Osteoblast (primary cell): ENCODE measurements at regions not wholly inside any gene's neighbourhood (a gene's known extent, or its start where the extent isn't known, plus 50 kb on each side); places are given as distances from the start of the nearest gene placed in this dataset.
A peak's percentile ranks its signal among the peaks of the same experiment; 100 is the strongest.

Source experiments
- DNase-seq: peaks from one replicate; pipeline ENCODE4 v3.0.0; 2011; ENCODE audit warnings: low spot score, mixed read lengths; ENCODE audit not compliant: insufficient read length; ENCODE audit errors: missing footprints
- H2AFZ ChIP-seq: 2 replicates; pipeline ENCODE4 v1.6.0; 2011; ENCODE audit warnings: mild to moderate bottlenecking, low read length
- H3K27ac ChIP-seq: 2 replicates; pipeline ENCODE4 v1.5.1; 2011; ENCODE audit warnings: mild to moderate bottlenecking, low read depth, low read length, moderate library complexity
- H3K27me3 ChIP-seq: 2 replicates; pipeline ENCODE4 v1.6.0; 2012; ENCODE audit warnings: mild to moderate bottlenecking, control low read depth, inconsistent platforms, low read length, moderate library complexity; ENCODE audit not compliant: insufficient read depth
- H3K36me3 ChIP-seq: 2 replicates; pipeline ENCODE4 v1.5.1; 2011; ENCODE audit warnings: mild to moderate bottlenecking, low read length, control low read depth, moderate library complexity; ENCODE audit not compliant: insufficient read depth
- H3K4me1 ChIP-seq: 2 replicates; pipeline ENCODE4 v1.5.1; 2011; ENCODE audit warnings: mild to moderate bottlenecking, low read length, control low read depth, moderate library complexity; ENCODE audit not compliant: insufficient read depth
- H3K4me2 ChIP-seq: 2 replicates; pipeline ENCODE4 v1.6.0; 2011; ENCODE audit warnings: mild to moderate bottlenecking, low read length; ENCODE audit not compliant: insufficient read depth
- H3K4me3 ChIP-seq: fragments of 200-600 bp; sonication (generic); 3 replicates; pipeline ENCODE4 v1.5.1; 2012; ENCODE audit warnings: mild to moderate bottlenecking, low read length, inconsistent platforms; ENCODE audit not compliant: insufficient read depth
- H3K79me2 ChIP-seq: 2 replicates; pipeline ENCODE4 v1.6.0; 2012; ENCODE audit warnings: mild to moderate bottlenecking, low read length, control low read depth, inconsistent platforms; ENCODE audit not compliant: insufficient read depth
- H3K9me3 ChIP-seq: 2 replicates; pipeline ENCODE4 v1.5.1; 2011; ENCODE audit warnings: low read depth, low read length, control low read depth
- H4K20me1 ChIP-seq: 2 replicates; pipeline ENCODE4 v1.6.0; 2012; ENCODE audit warnings: mild to moderate bottlenecking, low read length, control low read depth; ENCODE audit not compliant: insufficient read depth
- TF ChIP-seq, protein P1 (sequence below): IDR thresholded peaks from 2 replicates; pipeline ENCODE4 v1.5.1; 2011; ENCODE audit warnings: mild to moderate bottlenecking, low read depth, low read length, moderate library complexity; ENCODE audit errors: extremely low read depth

DNA sequence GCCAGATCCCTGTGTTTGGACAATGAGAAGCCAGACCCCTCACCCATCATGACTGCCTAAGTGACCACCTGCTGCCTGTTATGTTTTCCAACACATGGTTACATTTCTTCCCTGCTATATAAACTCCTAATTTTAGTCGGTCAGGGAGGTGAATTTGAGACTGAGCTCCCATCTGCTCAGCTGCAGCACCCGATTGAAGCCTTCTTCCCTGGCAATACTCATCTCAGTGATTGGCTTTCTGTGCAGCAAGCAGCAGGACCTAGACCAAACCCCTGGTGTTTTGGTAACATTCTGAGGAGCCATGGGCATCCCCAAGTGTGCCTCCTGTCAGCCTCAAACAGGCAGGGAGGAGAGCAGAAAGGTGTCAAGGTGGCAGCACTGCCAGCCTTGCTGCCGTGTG is 141.2 kb downstream of the CD8B2 start:
- no peaks in the 10 kb centered on the region for H3K79me2 ChIP-seq
- no peaks in the 10 kb centered on the region for H3K27me3 ChIP-seq
- H3K9me3 ChIP-seq, result no peaks in the 10 kb centered on the region
- no peak overlapping the region for H3K4me2 ChIP-seq
- H4K20me1 ChIP-seq, result no peaks in the 10 kb centered on the region
- H3K4me1 ChIP-seq, result no peaks in the 10 kb centered on the region
- H3K27ac ChIP-seq, result no peak overlapping the region
- TF ChIP-seq, protein P1, sequence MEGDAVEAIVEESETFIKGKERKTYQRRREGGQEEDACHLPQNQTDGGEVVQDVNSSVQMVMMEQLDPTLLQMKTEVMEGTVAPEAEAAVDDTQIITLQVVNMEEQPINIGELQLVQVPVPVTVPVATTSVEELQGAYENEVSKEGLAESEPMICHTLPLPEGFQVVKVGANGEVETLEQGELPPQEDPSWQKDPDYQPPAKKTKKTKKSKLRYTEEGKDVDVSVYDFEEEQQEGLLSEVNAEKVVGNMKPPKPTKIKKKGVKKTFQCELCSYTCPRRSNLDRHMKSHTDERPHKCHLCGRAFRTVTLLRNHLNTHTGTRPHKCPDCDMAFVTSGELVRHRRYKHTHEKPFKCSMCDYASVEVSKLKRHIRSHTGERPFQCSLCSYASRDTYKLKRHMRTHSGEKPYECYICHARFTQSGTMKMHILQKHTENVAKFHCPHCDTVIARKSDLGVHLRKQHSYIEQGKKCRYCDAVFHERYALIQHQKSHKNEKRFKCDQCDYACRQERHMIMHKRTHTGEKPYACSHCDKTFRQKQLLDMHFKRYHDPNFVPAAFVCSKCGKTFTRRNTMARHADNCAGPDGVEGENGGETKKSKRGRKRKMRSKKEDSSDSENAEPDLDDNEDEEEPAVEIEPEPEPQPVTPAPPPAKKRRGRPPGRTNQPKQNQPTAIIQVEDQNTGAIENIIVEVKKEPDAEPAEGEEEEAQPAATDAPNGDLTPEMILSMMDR, result no peak
- no peak for DNase-seq
- H3K4me3 ChIP-seq, result no peak overlapping the region
- no peaks in the 10 kb centered on the region for H3K36me3 ChIP-seq
- H2AFZ ChIP-seq, result no peak overlapping the region

DNA sequence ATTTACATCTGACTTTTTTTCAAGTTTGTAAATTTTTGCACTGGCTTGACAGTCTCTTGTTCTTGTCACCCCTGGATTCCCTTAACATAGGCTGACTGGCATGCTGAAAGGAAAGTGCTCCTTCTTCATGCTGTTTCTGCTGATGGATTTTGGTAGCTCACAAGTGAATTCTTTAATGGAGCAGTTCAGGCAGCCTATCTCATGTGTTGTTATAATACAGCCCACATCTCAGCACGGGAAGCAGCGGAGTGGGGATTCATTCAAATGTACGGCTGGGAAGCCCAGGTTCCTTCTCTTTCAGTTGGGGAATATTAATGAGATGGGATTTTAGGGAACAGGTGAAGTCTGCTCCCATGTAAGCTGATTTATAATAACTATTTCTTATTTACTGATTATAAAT is 142.8 kb downstream of the CD8B2 start:
- H3K27ac ChIP-seq, result no peak overlapping the region
- no peak for DNase-seq
- TF ChIP-seq, protein P1, result no peak

DNA sequence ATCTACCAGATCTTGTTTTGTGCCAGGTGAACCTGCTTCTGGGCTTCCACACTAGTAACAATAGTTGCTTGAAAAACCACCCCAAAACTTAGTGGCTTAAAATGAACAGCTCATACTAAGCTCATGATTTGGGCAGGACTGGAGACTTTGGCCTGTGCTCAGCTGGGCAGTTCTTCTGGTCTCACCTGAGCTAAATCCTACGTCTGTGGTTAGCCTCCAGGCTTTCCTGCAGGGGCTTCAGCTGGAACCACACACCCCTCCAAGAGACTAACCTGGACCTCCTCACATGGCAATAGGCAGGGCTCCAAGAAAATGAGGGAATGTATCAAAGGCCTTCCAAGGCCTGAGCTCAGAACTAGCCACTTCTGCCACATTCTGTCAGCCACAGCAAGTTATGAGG is 144.1 kb downstream of the CD8B2 start:
- Histone ChIP-seq H3K27ac (no peak overlapping the region), H3K4me2 (no peak overlapping the region), H3K79me2 (no peaks in the 10 kb centered on the region), H4K20me1 (no peaks in the 10 kb centered on the region), H2AFZ (no peak overlapping the region), H3K36me3 (no peaks in the 10 kb centered on the region), H3K27me3 (no peaks in the 10 kb centered on the region), H3K4me3 (no peak overlapping the region), H3K4me1 (no peaks in the 10 kb centered on the region), H3K9me3 (no peaks in the 10 kb centered on the region)
- DNase-seq, result no peak
- TF ChIP-seq, protein P1, result no peak

More for the DNA sequence above, 142.8 kb downstream of the CD8B2 start:
- Histone ChIP-seq H3K4me1 (no peaks in the 10 kb centered on the region), H3K4me3 (no peak overlapping the region), H3K27me3 (no peaks in the 10 kb centered on the region), H3K9me3 (no peaks in the 10 kb centered on the region), H4K20me1 (no peaks in the 10 kb centered on the region), H3K4me2 (no peak overlapping the region), H3K79me2 (no peaks in the 10 kb centered on the region), H2AFZ (no peak overlapping the region), H3K36me3 (no peaks in the 10 kb centered on the region)

DNA sequence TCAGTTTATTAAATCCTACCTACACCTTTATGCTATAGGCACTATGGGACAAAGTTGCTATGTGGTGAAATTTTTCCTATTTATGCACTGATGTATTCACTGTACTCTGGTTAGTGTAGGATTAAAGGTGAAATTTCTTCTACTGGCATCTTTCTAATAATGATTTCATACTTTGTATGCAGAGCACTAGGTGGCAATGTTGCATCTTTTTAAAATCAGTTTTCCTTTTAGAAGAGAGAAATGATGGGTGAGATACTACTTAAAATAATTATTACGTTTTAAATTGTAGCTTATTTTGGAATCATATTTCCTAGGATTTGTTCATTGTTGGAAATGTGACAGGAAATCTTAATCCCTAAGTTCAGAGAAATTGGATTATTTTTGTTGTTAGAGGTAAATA is 150.9 kb downstream of the CD8B2 start:
- H3K36me3 ChIP-seq, result no peaks in the 10 kb centered on the region
- no peak overlapping the region for H3K4me2 ChIP-seq
- no peaks in the 10 kb centered on the region for H3K4me1 ChIP-seq
- no peaks in the 10 kb centered on the region for H3K27me3 ChIP-seq
- no peaks in the 10 kb centered on the region for H3K9me3 ChIP-seq
- DNase-seq, result peak; percentile 48
- no peaks in the 10 kb centered on the region for H3K79me2 ChIP-seq
- no peak overlapping the region for H2AFZ ChIP-seq
- H4K20me1 ChIP-seq, result no peaks in the 10 kb centered on the region
- H3K27ac ChIP-seq, result no peak overlapping the region
- TF ChIP-seq, protein P1, result peak; percentile 52
- no peak overlapping the region for H3K4me3 ChIP-seq
